Mucosa of gallbladder (tissue), 1 donor: ENCODE measurements at regions not wholly inside any gene's neighbourhood (a gene's known extent, or its start where the extent isn't known, plus 50 kb on each side); places are given as distances from the start of the nearest gene placed in this dataset.
A peak's percentile ranks its signal among the peaks of the same experiment; 100 is the strongest.
"Not testable (repeated sequence)": the region's sequence is repeated elsewhere in the genome, so short reads cannot be mapped to it uniquely, and the experiment has no call there.

Source experiments
- DNase-seq: peaks from one replicate; pipeline ENCODE4 v3.0.0-alpha.2; 2020; ENCODE audit warnings: low spot score
- donor health status: DM: no; HTN: no; CAD: no.

- DNase-seq: not testable (repeated sequence)
Measured at GRCh38 chr9:89861371-89861770, 256.6 kb downstream of the GADD45G start.

- DNase-seq: no peak
Measured at GRCh38 chr9:89862316-89862715, 257.5 kb downstream of the GADD45G start.

- no peak for DNase-seq
Measured at GRCh38 chr9:89863141-89863540, 258.3 kb downstream of the GADD45G start.

GRCh38 chr9:89863837-89864236 lies 259.0 kb downstream of the GADD45G start:
- DNase-seq: no peak

GRCh38 chr9:89864257-89864656 lies 259.4 kb downstream of the GADD45G start:
- DNase-seq: no peak

- DNase-seq: no peak
Measured at GRCh38 chr9:89864731-89865130, 259.9 kb downstream of the GADD45G start.

- no peak for DNase-seq
Measured at GRCh38 chr9:89865357-89865756, 260.5 kb downstream of the GADD45G start.

GRCh38 chr9:89865981-89866380 lies 261.2 kb downstream of the GADD45G start:
- no peak for DNase-seq

- no peak for DNase-seq
Measured at GRCh38 chr9:89866701-89867100, 261.9 kb downstream of the GADD45G start.

- DNase-seq: no peak
Measured at GRCh38 chr9:89868100-89868499, 263.3 kb downstream of the GADD45G start.

GRCh38 chr9:89869793-89870580 lies 265.2 kb downstream of the GADD45G start:
- DNase-seq: no peak

- DNase-seq: no peak
Measured at GRCh38 chr9:89871871-89872331, 267.1 kb downstream of the GADD45G start.

- no peak for DNase-seq
Measured at GRCh38 chr9:89872426-89872912, 267.7 kb downstream of the GADD45G start.

- no peak for DNase-seq
Measured at GRCh38 chr9:89872913-89873707, 268.3 kb downstream of the GADD45G start.

- no peak for DNase-seq
Measured at GRCh38 chr9:89873801-89874200, 269.0 kb downstream of the GADD45G start.

GRCh38 chr9:89874351-89875321 lies 269.8 kb downstream of the GADD45G start:
- DNase-seq: no peak

- DNase-seq: no peak
Measured at GRCh38 chr9:89877051-89878002, 272.5 kb downstream of the GADD45G start.

- no peak for DNase-seq
Measured at GRCh38 chr9:89878003-89878411, 273.2 kb downstream of the GADD45G start.

GRCh38 chr9:89878687-89879086 lies 273.9 kb downstream of the GADD45G start:
- peak; percentile 27 for DNase-seq

GRCh38 chr9:89879276-89879675 lies 274.5 kb downstream of the GADD45G start:
- DNase-seq: no peak
